Fibroblast of pulmonary artery (primary cell): ENCODE measurements at regions not wholly inside any gene's neighbourhood (a gene's known extent, or its start where the extent isn't known, plus 50 kb on each side); places are given as distances from the start of the nearest gene placed in this dataset.

Experiments
- DNase-seq: peaks from one replicate; pipeline ENCODE4 v3.0.0-alpha.2; 2010; ENCODE audit warnings: low read depth
- H3K4me3 ChIP-seq: replicated peaks from 2 replicates; pipeline ENCODE4 v1.5.1; 2011; ENCODE audit warnings: low read depth, mild to moderate bottlenecking, control low read depth, low read length, moderate library complexity
- TF ChIP-seq, protein P1 (sequence below): IDR thresholded peaks from 2 replicates; pipeline ENCODE4 v1.5.1; 2011; ENCODE audit warnings: mild to moderate bottlenecking, control low read depth, low read length, inconsistent platforms; ENCODE audit errors: missing control alignments

GRCh38 chr4:55753856-55754255 is 65.7 kb upstream of the EXOC1L start:
- TF ChIP-seq, protein P1, sequence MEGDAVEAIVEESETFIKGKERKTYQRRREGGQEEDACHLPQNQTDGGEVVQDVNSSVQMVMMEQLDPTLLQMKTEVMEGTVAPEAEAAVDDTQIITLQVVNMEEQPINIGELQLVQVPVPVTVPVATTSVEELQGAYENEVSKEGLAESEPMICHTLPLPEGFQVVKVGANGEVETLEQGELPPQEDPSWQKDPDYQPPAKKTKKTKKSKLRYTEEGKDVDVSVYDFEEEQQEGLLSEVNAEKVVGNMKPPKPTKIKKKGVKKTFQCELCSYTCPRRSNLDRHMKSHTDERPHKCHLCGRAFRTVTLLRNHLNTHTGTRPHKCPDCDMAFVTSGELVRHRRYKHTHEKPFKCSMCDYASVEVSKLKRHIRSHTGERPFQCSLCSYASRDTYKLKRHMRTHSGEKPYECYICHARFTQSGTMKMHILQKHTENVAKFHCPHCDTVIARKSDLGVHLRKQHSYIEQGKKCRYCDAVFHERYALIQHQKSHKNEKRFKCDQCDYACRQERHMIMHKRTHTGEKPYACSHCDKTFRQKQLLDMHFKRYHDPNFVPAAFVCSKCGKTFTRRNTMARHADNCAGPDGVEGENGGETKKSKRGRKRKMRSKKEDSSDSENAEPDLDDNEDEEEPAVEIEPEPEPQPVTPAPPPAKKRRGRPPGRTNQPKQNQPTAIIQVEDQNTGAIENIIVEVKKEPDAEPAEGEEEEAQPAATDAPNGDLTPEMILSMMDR, result no peak
- DNase-seq, result no peak
- H3K4me3 ChIP-seq, result no peak overlapping the region

- peak; percentile 83 for DNase-seq
- TF ChIP-seq, protein P1, result no peak
- H3K4me3 ChIP-seq, result no peak overlapping the region
Observed at GRCh38 chr4:55754754-55755350, 64.7 kb upstream of the EXOC1L start.

DNA sequence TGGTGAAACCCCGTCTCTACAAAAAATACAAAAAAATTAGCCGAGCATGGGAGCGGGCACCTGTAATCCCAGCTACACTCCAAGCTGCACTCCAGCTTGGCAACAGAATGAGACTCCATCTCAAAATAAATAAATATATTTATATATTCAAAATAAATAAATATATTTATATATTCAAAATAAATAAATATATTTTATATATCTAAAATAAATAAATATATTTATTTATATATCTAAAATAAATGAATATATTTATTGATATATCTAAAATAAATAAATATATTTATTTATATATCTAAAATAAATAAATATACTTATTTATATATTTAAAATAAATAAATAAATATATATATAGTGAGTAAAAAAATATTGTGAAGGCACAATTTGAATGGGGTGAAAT is 63.4 kb upstream of the EXOC1L start:
- no peak for DNase-seq
- TF ChIP-seq, protein P1, result no peak
- H3K4me3 ChIP-seq, result no peak overlapping the region

DNA sequence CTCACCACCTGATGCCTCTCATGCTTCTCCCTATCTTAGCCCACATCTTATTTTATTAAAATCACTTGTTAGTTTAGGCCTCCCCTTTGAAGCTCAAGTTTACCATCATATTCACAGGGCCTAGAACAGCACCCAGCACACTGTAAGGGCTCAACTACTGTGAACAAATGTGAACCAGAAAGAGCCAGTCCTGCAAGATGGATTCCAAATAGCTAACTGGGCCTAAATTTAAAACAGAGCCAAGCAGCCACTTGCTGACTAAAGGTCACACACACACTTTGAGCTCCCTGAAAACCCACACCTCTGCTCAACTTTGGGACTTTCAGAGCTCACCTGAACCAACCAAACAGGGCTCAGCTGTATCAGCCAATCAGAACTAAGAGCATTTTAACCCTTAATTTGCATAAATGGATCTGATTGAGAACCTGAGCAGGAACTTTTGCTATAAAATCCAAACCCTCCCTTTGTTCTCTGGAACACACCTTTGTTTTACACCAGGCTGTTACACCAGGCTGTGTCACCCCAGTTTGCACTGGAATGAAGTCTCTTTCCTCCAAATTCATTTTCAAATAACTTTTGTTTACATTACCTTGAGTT is 62.1 kb upstream of the EXOC1L start:
- DNase-seq, result no peak
- TF ChIP-seq, protein P1, result no peak
- no peak overlapping the region for H3K4me3 ChIP-seq

DNA sequence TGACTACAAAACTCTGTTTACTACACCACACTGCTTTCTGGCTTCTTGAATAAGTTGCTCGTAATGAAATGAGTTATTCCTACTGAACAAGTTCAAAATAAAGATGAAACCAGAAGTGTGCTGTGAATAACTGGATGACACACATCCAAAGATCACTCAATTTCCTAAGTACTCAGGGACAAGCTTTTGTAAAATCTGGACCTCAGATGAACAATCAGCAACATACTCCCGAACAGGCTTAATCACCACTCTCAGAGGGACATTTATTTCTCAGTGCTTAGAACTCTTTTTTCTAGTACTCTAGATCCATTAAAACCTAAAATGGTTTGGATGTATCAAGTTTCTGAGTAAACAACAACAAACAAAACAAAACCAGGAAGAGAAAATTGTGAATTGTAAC is 61.5 kb upstream of the EXOC1L start:
- TF ChIP-seq, protein P1, result no peak
- DNase-seq, result no peak
- no peak overlapping the region for H3K4me3 ChIP-seq

DNA sequence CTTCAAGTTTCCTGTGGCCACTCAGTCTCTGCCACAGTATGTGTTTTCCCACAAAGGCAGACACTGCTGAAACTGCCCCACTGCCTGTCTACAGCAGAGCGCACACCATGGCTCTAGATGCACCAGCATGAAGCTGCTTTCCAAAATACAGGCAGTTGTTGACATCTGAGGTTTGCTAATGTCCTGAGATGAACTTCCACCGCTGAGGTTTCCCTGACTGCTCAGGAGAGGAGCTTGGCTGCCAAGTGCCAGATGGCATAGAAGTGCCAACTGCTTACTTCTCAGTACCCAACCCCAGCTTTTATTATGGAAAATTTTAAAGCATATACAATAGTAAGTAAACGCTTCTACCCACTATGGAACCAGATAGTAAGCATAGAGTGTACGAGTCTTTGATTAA is 61.0 kb upstream of the EXOC1L start:
- no peak for DNase-seq
- H3K4me3 ChIP-seq, result no peak overlapping the region
- TF ChIP-seq, protein P1, result no peak

DNA sequence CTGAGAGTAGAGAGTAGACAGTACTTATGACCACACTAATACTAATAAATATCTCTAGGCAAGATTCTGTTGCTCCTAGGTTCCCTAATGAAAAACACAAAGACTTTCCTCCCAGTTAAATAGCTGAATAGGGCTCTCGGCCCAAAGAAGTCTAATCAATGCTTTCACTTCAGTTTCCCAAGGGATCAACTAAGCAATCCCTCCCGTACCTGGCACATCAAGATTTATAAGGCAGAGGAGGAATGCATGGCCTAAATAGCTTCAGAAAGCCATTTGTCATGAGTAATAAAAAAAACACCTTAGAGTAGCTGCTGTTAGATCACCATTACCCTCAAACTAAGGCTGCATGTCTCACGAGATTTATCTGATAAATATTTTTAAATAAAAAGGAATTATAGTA is 56.8 kb upstream of the EXOC1L start:
- DNase-seq, result no peak
- TF ChIP-seq, protein P1, result no peak
- H3K4me3 ChIP-seq, result no peak overlapping the region
